ENCODE measurements at regions not wholly inside any gene's neighbourhood (a gene's known extent, or its start where the extent isn't known, plus 50 kb on each side); places are given as distances from the start of the nearest gene placed in this dataset.

DNA sequence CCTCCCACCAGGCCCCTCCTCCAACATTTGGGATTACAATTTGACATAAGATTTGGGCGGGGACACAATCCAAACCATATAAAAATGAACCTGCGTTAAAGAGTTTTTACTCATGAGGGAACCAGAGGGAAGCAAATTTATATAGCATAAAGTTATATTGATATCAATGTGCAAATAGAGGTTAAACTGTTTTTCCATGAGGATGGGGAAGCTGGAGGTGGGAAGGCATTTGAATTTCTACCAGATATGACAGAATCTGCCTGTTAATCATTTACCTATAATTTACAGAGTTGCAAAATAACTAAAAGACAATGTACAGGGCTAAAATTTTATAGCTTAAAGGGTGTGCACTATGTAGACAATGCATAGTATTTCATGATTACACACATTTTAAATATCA is 322.0 kb upstream of the FKBP1C start:
- Mint-ChIP-seq H3K4me3 (ENCODE audit: unreplicated experiment) (no peak overlapping the region), H3K36me3 (ENCODE audit: unreplicated experiment) (no peaks in the 10 kb centered on the region), H3K4me1 (ENCODE audit: unreplicated experiment) (no peaks in the 10 kb centered on the region), H3K9me3 (ENCODE audit: unreplicated experiment) (no peaks in the 10 kb centered on the region), H3K27me3 (ENCODE audit: unreplicated experiment) (no peaks in the 10 kb centered on the region), H3K27ac (ENCODE audit: unreplicated experiment) (no peak overlapping the region)
- TF ChIP-seq, protein P1, sequence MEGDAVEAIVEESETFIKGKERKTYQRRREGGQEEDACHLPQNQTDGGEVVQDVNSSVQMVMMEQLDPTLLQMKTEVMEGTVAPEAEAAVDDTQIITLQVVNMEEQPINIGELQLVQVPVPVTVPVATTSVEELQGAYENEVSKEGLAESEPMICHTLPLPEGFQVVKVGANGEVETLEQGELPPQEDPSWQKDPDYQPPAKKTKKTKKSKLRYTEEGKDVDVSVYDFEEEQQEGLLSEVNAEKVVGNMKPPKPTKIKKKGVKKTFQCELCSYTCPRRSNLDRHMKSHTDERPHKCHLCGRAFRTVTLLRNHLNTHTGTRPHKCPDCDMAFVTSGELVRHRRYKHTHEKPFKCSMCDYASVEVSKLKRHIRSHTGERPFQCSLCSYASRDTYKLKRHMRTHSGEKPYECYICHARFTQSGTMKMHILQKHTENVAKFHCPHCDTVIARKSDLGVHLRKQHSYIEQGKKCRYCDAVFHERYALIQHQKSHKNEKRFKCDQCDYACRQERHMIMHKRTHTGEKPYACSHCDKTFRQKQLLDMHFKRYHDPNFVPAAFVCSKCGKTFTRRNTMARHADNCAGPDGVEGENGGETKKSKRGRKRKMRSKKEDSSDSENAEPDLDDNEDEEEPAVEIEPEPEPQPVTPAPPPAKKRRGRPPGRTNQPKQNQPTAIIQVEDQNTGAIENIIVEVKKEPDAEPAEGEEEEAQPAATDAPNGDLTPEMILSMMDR (IDR thresholded peaks at IDR 0.05): no peak
- DNase-seq (ENCODE audit: extremely low spot score, unreplicated experiment): no peak

DNA sequence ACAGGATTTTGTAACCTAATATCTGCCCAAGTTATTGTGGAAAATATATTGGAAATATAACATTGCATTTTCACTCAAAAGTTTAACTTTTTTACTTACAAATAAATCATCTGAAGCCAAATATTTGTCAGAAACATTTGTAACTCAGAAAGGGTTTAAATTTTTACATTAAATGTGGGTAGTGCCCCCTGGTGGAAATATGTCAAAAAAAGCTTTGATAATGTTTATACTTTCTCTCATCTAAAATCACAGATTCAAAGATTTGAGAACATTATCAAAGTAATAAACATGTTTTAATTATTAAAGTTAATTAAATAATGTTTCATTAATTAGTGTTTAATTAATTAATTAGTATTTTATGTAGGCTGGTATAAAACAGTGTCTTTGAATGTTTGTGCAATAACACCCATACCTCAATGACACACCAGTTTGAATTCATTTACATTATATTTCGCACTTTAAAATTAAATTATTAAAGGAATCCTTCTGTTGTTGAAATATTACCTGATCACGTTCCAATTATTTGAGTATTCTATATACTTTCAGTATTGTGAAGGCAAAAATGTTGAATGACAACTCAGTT is 320.1 kb upstream of the FKBP1C start:
- DNase-seq (ENCODE audit: extremely low spot score, unreplicated experiment): no peak

DNA sequence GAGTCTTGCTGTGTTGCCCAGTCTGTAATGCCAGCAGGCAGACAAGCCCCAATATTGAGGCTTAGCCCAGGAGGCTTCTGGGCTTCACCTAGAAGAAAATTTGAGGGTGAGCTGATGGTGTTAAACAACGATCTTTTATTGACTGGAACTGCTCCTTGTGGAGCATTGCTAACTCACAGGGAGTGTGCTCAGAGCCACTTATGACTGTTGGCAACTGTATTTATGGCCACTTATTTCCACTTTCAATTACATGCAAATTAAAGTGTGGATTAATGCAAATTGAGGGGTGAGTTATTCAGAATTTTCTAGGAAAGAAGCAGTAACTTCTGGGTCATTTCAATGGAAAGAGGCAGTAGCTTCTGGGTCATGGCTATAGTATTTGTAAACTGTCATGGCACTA is 317.2 kb upstream of the FKBP1C start:
- Mint-ChIP-seq H3K36me3 (ENCODE audit: unreplicated experiment) (no peaks in the 10 kb centered on the region), H3K4me1 (ENCODE audit: unreplicated experiment) (no peaks in the 10 kb centered on the region), H3K4me3 (ENCODE audit: unreplicated experiment) (no peak overlapping the region), H3K27ac (ENCODE audit: unreplicated experiment) (no peak overlapping the region), H3K27me3 (ENCODE audit: unreplicated experiment) (no peaks in the 10 kb centered on the region), H3K9me3 (ENCODE audit: unreplicated experiment) (no peaks in the 10 kb centered on the region)
- DNase-seq (ENCODE audit: extremely low spot score, unreplicated experiment): no peak
- TF ChIP-seq, protein P1 (IDR thresholded peaks at IDR 0.05): no peak

More for the DNA sequence above, 320.1 kb upstream of the FKBP1C start:
- Mint-ChIP-seq H3K27me3 (ENCODE audit: unreplicated experiment) (no peaks in the 10 kb centered on the region), H3K9me3 (ENCODE audit: unreplicated experiment) (no peaks in the 10 kb centered on the region), H3K4me1 (ENCODE audit: unreplicated experiment) (no peaks in the 10 kb centered on the region), H3K4me3 (ENCODE audit: unreplicated experiment) (no peak overlapping the region), H3K27ac (ENCODE audit: unreplicated experiment) (no peak overlapping the region), H3K36me3 (ENCODE audit: unreplicated experiment) (no peaks in the 10 kb centered on the region)
- TF ChIP-seq, protein P1 (IDR thresholded peaks at IDR 0.05): peak; percentile 58

DNA sequence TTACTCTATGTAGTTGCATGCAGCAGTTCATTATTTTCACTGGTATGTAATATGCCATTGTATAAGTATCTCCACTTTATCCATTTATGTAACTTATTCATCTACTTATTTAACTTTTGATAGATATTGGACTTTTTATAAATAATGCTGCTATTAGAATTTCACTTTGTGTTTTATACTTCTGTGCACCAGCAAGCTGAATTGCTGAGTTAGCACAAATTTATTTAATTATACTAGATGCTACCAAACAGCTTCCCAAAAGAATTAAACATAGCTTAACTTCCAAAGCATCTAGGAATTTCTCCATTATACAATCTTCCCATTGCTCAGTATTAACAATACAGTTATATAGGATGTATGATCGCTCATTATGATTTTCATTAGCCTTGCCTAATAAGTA is 308.0 kb upstream of the FKBP1C start:
- TF ChIP-seq, protein P1 (IDR thresholded peaks at IDR 0.05): no peak
- H3K4me1 Mint-ChIP-seq (ENCODE audit: unreplicated experiment): no peaks in the 10 kb centered on the region
- no peak overlapping the region for H3K27ac Mint-ChIP-seq (ENCODE audit: unreplicated experiment)
- H3K27me3 Mint-ChIP-seq (ENCODE audit: unreplicated experiment): no peaks in the 10 kb centered on the region
- no peaks in the 10 kb centered on the region for H3K36me3 Mint-ChIP-seq (ENCODE audit: unreplicated experiment)
- no peak for DNase-seq (ENCODE audit: extremely low spot score, unreplicated experiment)
- no peak overlapping the region for H3K4me3 Mint-ChIP-seq (ENCODE audit: unreplicated experiment)
- H3K9me3 Mint-ChIP-seq (ENCODE audit: unreplicated experiment): peaks cover 11% of the 10 kb centered on the region

DNA sequence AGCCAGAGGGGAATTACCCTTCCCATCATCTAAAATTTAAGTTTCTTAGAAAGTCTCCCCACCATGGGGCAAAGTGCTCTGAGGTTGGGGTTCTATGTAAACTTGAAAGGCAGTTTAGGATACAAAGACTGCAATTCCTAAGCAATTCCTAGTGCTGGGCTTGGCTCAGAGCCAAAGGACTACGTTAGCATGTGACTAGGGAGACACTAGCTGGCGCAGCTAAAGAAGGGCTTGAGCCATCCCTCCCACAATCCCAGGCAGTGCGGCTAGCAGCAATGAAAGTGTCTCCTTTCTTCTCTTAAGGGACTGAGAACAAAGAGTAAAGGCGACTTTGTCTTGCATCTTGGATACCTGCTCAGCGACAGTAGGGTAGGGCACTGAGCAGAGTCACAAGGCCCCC is 306.6 kb upstream of the FKBP1C start:
- peaks cover 11% of the 10 kb centered on the region for H3K9me3 Mint-ChIP-seq (ENCODE audit: unreplicated experiment)
- no peaks in the 10 kb centered on the region for H3K4me1 Mint-ChIP-seq (ENCODE audit: unreplicated experiment)
- TF ChIP-seq, protein P1 (IDR thresholded peaks at IDR 0.05): no peak
- H3K4me3 Mint-ChIP-seq (ENCODE audit: unreplicated experiment): no peak overlapping the region
- no peaks in the 10 kb centered on the region for H3K36me3 Mint-ChIP-seq (ENCODE audit: unreplicated experiment)
- H3K27me3 Mint-ChIP-seq (ENCODE audit: unreplicated experiment): no peaks in the 10 kb centered on the region
- DNase-seq (ENCODE audit: extremely low spot score, unreplicated experiment): no peak
- H3K27ac Mint-ChIP-seq (ENCODE audit: unreplicated experiment): no peak overlapping the region

All from osteocyte (in vitro differentiated cells).